Stomach (tissue), 4 donors: ENCODE measurements at regions not wholly inside any gene's neighbourhood (a gene's known extent, or its start where the extent isn't known, plus 50 kb on each side); places are given as distances from the start of the nearest gene placed in this dataset.

Experiments used
- EP300 ChIP-seq: sonication (generic); formaldehyde crosslinking; IDR thresholded peaks from one replicate; pipeline ENCODE4 v1.6.1; 2017; ENCODE audit warnings: antibody characterized with exemption
- POLR2A ChIP-seq, 4 donors: fragments of 450-650 bp; IDR thresholded peaks; one replicate each; pipeline ENCODE4 v1.6.1; 2016; ENCODE audit warnings: antibody characterized with exemption in 4 of 4, control low read depth in 2 of 4, mild to moderate bottlenecking in 1 of 4, moderate library complexity in 1 of 4
- POLR2AphosphoS5 ChIP-seq, 3 donors: sonication (generic); formaldehyde crosslinking; IDR thresholded peaks; one replicate each; pipeline ENCODE4 v1.6.1; 2016; ENCODE audit warnings: antibody characterized with exemption in 3 of 3
- TF ChIP-seq, protein P1 (sequence below), 7 experiments: fragments of 450-650 bp in 4 of 7; fragments of 200-600 bp in 3 of 7; sonication (generic) in 3 of 7; IDR thresholded peaks; one replicate each; pipeline ENCODE4 v1.5.1; 2016 to 2019; ENCODE audit warnings: antibody characterized with exemption in 7 of 7, control low read depth in 2 of 7, mild to moderate bottlenecking in 1 of 7

DNA sequence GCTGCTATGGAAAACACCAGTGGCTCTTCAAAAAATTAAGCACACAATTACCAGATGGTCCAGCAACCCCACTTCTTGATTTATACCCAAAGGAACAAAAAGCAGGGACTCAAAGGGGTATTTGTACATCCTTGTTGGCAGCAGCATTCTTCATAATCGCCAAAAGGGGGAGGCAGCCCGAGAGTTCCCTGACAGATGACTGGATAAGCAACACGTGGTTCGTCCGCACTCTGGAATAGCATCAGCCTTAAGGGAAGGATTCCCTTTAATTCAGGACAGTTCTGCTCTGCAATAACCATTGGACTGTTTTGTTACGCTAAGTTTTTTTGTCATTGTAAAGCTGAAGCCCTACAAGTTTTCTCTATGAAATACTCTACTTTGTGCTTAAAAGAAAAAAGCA is 76.7 kb upstream of the TWIST2 start:
- TF ChIP-seq POLR2A (IDR thresholded peaks at IDR 0.05) (no peak), POLR2AphosphoS5 (IDR thresholded peaks at IDR 0.05) (no peak), EP300 (no peak)
- TF ChIP-seq, protein P1, sequence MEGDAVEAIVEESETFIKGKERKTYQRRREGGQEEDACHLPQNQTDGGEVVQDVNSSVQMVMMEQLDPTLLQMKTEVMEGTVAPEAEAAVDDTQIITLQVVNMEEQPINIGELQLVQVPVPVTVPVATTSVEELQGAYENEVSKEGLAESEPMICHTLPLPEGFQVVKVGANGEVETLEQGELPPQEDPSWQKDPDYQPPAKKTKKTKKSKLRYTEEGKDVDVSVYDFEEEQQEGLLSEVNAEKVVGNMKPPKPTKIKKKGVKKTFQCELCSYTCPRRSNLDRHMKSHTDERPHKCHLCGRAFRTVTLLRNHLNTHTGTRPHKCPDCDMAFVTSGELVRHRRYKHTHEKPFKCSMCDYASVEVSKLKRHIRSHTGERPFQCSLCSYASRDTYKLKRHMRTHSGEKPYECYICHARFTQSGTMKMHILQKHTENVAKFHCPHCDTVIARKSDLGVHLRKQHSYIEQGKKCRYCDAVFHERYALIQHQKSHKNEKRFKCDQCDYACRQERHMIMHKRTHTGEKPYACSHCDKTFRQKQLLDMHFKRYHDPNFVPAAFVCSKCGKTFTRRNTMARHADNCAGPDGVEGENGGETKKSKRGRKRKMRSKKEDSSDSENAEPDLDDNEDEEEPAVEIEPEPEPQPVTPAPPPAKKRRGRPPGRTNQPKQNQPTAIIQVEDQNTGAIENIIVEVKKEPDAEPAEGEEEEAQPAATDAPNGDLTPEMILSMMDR (IDR thresholded peaks at IDR 0.05) = no peak
